Testis (tissue), 2 donors: ENCODE measurements at regions not wholly inside any gene's neighbourhood (a gene's known extent, or its start where the extent isn't known, plus 50 kb on each side); places are given as distances from the start of the nearest gene placed in this dataset.

ENCODE experiments used
- POLR2A ChIP-seq: fragments of 450-650 bp; IDR thresholded peaks from one replicate; pipeline ENCODE4 v1.6.1; 2017; ENCODE audit warnings: antibody characterized with exemption, mild to moderate bottlenecking, moderate library complexity
- TF ChIP-seq, protein P1 (sequence below), 3 experiments: fragments of 450-650 bp in 2 of 3; fragments of 200-600 bp in 1 of 3; sonication (generic) in 1 of 3; IDR thresholded peaks; one replicate each; pipeline ENCODE4 v1.5.1; 2016 to 2019; ENCODE audit warnings: antibody characterized with exemption in 3 of 3, mild to moderate bottlenecking in 2 of 3, moderate library complexity in 1 of 3

DNA sequence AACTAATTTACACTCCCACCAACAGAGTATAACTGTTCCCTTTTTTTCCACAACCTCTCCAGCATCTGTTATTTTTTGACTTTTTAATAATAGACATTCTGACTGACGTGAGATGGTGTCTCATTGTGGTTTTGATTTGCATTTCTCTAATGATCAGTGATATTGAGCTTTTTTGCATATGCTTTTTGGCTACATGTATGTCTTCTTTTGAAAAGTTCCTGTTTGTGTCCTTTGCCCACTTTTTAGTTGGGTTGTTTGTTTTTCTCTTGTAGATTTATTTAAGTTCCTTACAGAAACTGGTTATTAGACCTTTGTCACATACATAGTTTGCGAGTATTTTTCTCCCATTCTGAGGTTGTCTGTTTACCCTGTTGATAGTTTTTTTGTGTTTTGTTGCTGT lies 375.2 kb downstream of the MATN1 start:
- no peak for TF ChIP-seq POLR2A
- TF ChIP-seq, protein P1, sequence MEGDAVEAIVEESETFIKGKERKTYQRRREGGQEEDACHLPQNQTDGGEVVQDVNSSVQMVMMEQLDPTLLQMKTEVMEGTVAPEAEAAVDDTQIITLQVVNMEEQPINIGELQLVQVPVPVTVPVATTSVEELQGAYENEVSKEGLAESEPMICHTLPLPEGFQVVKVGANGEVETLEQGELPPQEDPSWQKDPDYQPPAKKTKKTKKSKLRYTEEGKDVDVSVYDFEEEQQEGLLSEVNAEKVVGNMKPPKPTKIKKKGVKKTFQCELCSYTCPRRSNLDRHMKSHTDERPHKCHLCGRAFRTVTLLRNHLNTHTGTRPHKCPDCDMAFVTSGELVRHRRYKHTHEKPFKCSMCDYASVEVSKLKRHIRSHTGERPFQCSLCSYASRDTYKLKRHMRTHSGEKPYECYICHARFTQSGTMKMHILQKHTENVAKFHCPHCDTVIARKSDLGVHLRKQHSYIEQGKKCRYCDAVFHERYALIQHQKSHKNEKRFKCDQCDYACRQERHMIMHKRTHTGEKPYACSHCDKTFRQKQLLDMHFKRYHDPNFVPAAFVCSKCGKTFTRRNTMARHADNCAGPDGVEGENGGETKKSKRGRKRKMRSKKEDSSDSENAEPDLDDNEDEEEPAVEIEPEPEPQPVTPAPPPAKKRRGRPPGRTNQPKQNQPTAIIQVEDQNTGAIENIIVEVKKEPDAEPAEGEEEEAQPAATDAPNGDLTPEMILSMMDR (IDR thresholded peaks at IDR 0.05): no peak
